HepG2 (cell line): ENCODE measurements at regions not wholly inside any gene's neighbourhood (a gene's known extent, or its start where the extent isn't known, plus 50 kb on each side); places are given as distances from the start of the nearest gene placed in this dataset.

Experiments used
- ATAC-seq: fragments of 200-7000 bp; cut with Tn5 transposase; 3 replicates; pipeline ENCODE4 v1.9.1; 2020; ENCODE audit warnings: mild to moderate bottlenecking, moderate library complexity
- BruUV-seq: library from RNA; stranded (reverse); fragments of 400-500 nt; replicated peaks from 2 replicates; lab custom pipeline; 2021; lab: Mats Ljungman, UMichigan
- CTCF ChIA-PET: fragments of 300-600 bp; formaldehyde crosslinking; extraction: SDS; loops from one replicate; lab custom pipeline; 2021; ENCODE audit warnings: low total read pairs, inconsistent platforms, low intra/inter-chr PET ratio; lab: Yijun Ruan, JAX
- POLR2A ChIA-PET: fragments of 350-600 bp; sonication (Branson Sonifier 250); formaldehyde crosslinking; loops from one replicate; lab custom pipeline; 2020; ENCODE audit warnings: antibody characterized with exemption, inconsistent platforms; lab: Yijun Ruan, JAX
- DNase-seq: peaks from one replicate; pipeline ENCODE4 v3.0.0-alpha.2; 2015; ENCODE audit warnings: low spot score
- FAIRE-seq: peaks from 3 replicates; lab custom pipeline; 2011; peaks lifted over from hg19 to GRCh38; lab: Jason Lieb, UNC
- H2AFZ ChIP-seq: one replicate; pipeline ENCODE4 v1.6.1; 2011; ENCODE audit warnings: low read length, inconsistent platforms
- H3K27ac ChIP-seq: fragments of 300-600 bp; 3 replicates; pipeline ENCODE4 v1.8.0; 2011; ENCODE audit warnings: mixed run types, mild to moderate bottlenecking, mixed read lengths, low read length, inconsistent platforms; ENCODE audit not compliant: insufficient read depth; ENCODE audit errors: extremely low read length
- H3K27me3 ChIP-seq, 2 experiments: fragments of 200-600 bp in 1 of 2; 2 replicates in 1 of 2; 3 replicates in 1 of 2; pipeline versions ENCODE4 v1.6.0 to v1.8.0; 2011; ENCODE audit warnings: low read length in 2 of 2, mild to moderate bottlenecking in 2 of 2, moderate library complexity in 2 of 2, inconsistent platforms in 1 of 2; ENCODE audit not compliant: insufficient read depth in 2 of 2, control insufficient read depth in 1 of 2
- H3K36me3 ChIP-seq, 2 experiments: fragments of 200-600 bp in 1 of 2; replicated peaks in 1 of 2; 2 replicates in 1 of 2; 3 replicates in 1 of 2; pipeline versions ENCODE4 v1.5.1 to v1.8.0; 2011; ENCODE audit warnings: low read length in 2 of 2, inconsistent platforms in 1 of 2; ENCODE audit not compliant: insufficient read depth in 2 of 2, control insufficient read depth in 1 of 2
- H3K4me1 ChIP-seq: 2 replicates; pipeline ENCODE4 v1.5.1; 2012; ENCODE audit warnings: low read length, inconsistent platforms; ENCODE audit not compliant: insufficient read depth
- H3K4me2 ChIP-seq: 2 replicates; pipeline ENCODE4 v1.6.0; 2011; ENCODE audit warnings: low read depth, low read length, inconsistent platforms
- H3K4me3 ChIP-seq, 3 experiments: fragments of 200-600 bp in 1 of 3; sonication (generic), shearing (Covaris generic) in 1 of 3; replicated peaks in 1 of 3; 2 replicates each; pipeline ENCODE4 v1.5.1; 2011 to 2016; ENCODE audit warnings: low read length in 3 of 3, inconsistent platforms in 2 of 3, low read depth in 2 of 3, mild to moderate bottlenecking in 2 of 3, control low read depth in 1 of 3, mixed read lengths in 1 of 3; ENCODE audit not compliant: insufficient read depth in 1 of 3
- H3K79me2 ChIP-seq: one replicate; pipeline ENCODE4 v1.6.1; 2011; ENCODE audit warnings: low read length, inconsistent platforms; ENCODE audit not compliant: insufficient read depth
- H3K9ac ChIP-seq: 2 replicates; pipeline ENCODE4 v1.6.0; 2011; ENCODE audit warnings: mild to moderate bottlenecking, low read depth, low read length, inconsistent platforms; ENCODE audit not compliant: insufficient read depth
- H3K9me3 ChIP-seq: 2 replicates; pipeline ENCODE4 v1.5.1; 2012; ENCODE audit warnings: mild to moderate bottlenecking, low read length
- H4K20me1 ChIP-seq: 2 replicates; pipeline ENCODE4 v1.6.0; 2011; ENCODE audit warnings: inconsistent platforms, mild to moderate bottlenecking, low read length, moderate library complexity; ENCODE audit not compliant: insufficient read depth
- GRHL1 ChIP-seq: sonication (generic); formaldehyde crosslinking; conservative IDR thresholded peaks from 2 replicates; pipeline ENCODE4 v1.8.0; 2022; ENCODE audit warnings: missing genetic modification reagents
- NFYB ChIP-seq: sonication (generic); formaldehyde crosslinking; IDR thresholded peaks from 2 replicates; pipeline ENCODE4 v1.4.0; 2020; ENCODE audit warnings: missing genetic modification reagents
- POLR2G ChIP-seq: fragments of 200-400 bp; formaldehyde crosslinking; IDR thresholded peaks from 2 replicates; pipeline ENCODE4 v1.6.1; 2018; ENCODE audit warnings: mild to moderate bottlenecking, low read depth, low read length, moderate library complexity
- SOX5 ChIP-seq: IDR thresholded peaks from 2 replicates; pipeline ENCODE4 v1.6.1; 2016; ENCODE audit warnings: borderline replicate concordance
- SRSF4 ChIP-seq: fragments of 200-400 bp; formaldehyde crosslinking; IDR thresholded peaks from one replicate; pipeline ENCODE4 v1.6.1; 2018; ENCODE audit warnings: mild to moderate bottlenecking, low read depth, low read length, moderate library complexity; ENCODE audit not compliant: poor library complexity, severe bottlenecking
- UBTF ChIP-seq: sonication (generic); formaldehyde crosslinking; IDR thresholded peaks from 2 replicates; pipeline ENCODE4 v1.4.0; 2020; ENCODE audit warnings: mild to moderate bottlenecking, missing genetic modification reagents
- WGBS: methylation state at CpG from one replicate; pipeline ENCODE4 v1.1.6; 2017; ENCODE audit warnings: low lambda C conversion rate; 5-methylcytosine and 5-hydroxymethylcytosine counted together
- in situ Hi-C: cut with HindIII; loops from 2 replicates; pipeline ENCODE4 v1.10.0; 2017; ENCODE audit warnings: low pct_unique_long_range_greater_than_20kb; ENCODE audit not compliant: extremely low pct_ligation_motif_present
- intact Hi-C: fragments of 100-400 bp; cut with micrococcal nuclease; formaldehyde crosslinking; loops from one replicate; pipeline ENCODE4 v1.10.0; 2022; ENCODE audit not compliant: unreplicated experiment

GRCh38 chrX:98523521-98523920 lies 1639.8 kb downstream of the RPA4 start:
- TF ChIP-seq NFYB (CRISPR knock-in tag) (no peak), UBTF (CRISPR knock-in tag) (no peak), POLR2G (no peak), GRHL1 (CRISPR knock-in tag) (no peak), SOX5 (no peak), SRSF4 (no peak)
- no peak overlapping the region for H3K27ac ChIP-seq
- 0% methylated on average over 3 of the region's 3 CpGs for WGBS
- in situ Hi-C loops = no loop called here
- no peak overlapping the region for H3K4me3 ChIP-seq
- ATAC-seq (no peak), FAIRE-seq (no peak), DNase-seq (no peak)
- intact Hi-C loops = no loop called here
- no peaks in the 10 kb centered on the region for H3K79me2 ChIP-seq
- H3K4me1 ChIP-seq = no peaks in the 10 kb centered on the region
- H3K27me3 ChIP-seq = no peaks in the 10 kb centered on the region
- H4K20me1 ChIP-seq = no peaks in the 10 kb centered on the region
- H3K9me3 ChIP-seq = no peaks in the 10 kb centered on the region
- no peak overlapping the region for H3K9ac ChIP-seq
- H3K4me2 ChIP-seq = no peak overlapping the region
- ChIA-PET POLR2A (no interaction called here), CTCF (no interaction called here)
- H3K36me3 ChIP-seq = no peaks in the 10 kb centered on the region
- H2AFZ ChIP-seq = no peak overlapping the region
- BruUV-seq = no TSS peak
